Bronchial epithelial cell (primary cell): ENCODE measurements at regions not wholly inside any gene's neighbourhood (a gene's known extent, or its start where the extent isn't known, plus 50 kb on each side); places are given as distances from the start of the nearest gene placed in this dataset.

Experiments used
- DNase-seq: peaks from one replicate; pipeline ENCODE4 v3.0.0-alpha.2; 2010; ENCODE audit warnings: low read depth
- FAIRE-seq: peaks from 2 replicates; lab custom pipeline; 2011; peaks lifted over from hg19 to GRCh38; lab: Jason Lieb, UNC
- H3K27me3 ChIP-seq: 2 replicates; pipeline ENCODE4 v1.5.1; 2011; ENCODE audit warnings: low read length; ENCODE audit not compliant: control insufficient read depth, insufficient read depth
- H3K36me3 ChIP-seq: 2 replicates; pipeline ENCODE4 v1.5.1; 2011; ENCODE audit warnings: low read length; ENCODE audit not compliant: control insufficient read depth, insufficient read depth
- H3K4me3 ChIP-seq: 2 replicates; pipeline ENCODE4 v1.5.1; 2011; ENCODE audit warnings: mild to moderate bottlenecking, low read depth, low read length, control low read depth
- CTCF ChIP-seq: IDR thresholded peaks from 2 replicates; pipeline ENCODE4 v1.5.1; 2011; ENCODE audit warnings: mild to moderate bottlenecking, moderate library complexity, low read length, control low read depth, inconsistent platforms; ENCODE audit not compliant: insufficient read depth, severe bottlenecking

- FAIRE-seq (no peak), DNase-seq (no peak)
- TF ChIP-seq CTCF, result no peak
- Histone ChIP-seq H3K4me3 (no peak overlapping the region), H3K36me3 (no peaks in the 10 kb centered on the region), H3K27me3 (no peaks in the 10 kb centered on the region)
Observed at GRCh38 chr1:5002676-5003075, 348.3 kb downstream of the AJAP1 start.

DNA sequence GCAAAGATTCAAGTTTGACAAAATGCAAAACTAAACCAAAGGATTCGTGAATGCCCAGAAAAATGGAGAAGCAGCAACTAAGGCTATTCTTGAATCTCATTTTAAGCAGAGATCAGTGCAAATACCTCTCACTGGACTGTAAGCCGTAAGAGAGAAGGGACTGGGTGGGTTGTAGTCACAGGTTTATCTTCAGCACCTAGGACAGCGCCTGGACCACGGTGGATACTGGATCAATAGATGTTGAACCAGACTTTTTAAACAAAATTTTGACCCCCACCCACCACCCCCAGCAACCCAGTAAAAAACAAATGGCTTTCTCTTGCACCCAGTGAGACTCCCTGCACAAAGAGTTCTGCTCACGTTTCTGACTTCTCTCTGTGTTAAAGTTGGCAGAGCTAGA is 347.1 kb downstream of the AJAP1 start:
- no peak overlapping the region for H3K4me3 ChIP-seq
- H3K27me3 ChIP-seq, result no peaks in the 10 kb centered on the region
- DNase-seq, result no peak
- FAIRE-seq, result no peak
- no peaks in the 10 kb centered on the region for H3K36me3 ChIP-seq
- no peak for TF ChIP-seq CTCF

GRCh38 chr1:4986306-4986705 is 331.9 kb downstream of the AJAP1 start:
- no peak for FAIRE-seq
- TF ChIP-seq CTCF, result no peak
- H3K4me3 ChIP-seq, result no peak overlapping the region
- DNase-seq, result no peak
- H3K36me3 ChIP-seq, result no peaks in the 10 kb centered on the region
- no peaks in the 10 kb centered on the region for H3K27me3 ChIP-seq

DNA sequence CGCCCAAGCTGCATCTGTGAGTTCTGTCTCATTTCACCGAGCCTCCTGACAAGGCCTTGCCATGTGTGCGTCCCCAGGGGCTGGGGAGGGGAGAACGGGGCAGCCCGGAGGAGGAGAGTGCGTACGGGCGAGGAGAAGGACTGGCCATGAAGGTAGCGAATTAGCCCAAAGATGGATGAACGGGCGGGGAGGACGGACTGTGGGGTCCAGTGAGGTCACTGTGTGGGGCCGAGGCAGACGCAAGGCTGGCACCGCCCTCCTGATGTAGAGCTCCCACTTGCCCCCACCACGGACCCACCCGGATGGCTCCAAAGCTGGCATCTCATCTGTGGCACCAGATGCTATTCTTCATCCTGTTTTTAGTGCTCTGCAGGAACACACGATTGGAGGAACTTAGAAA is 330.4 kb downstream of the AJAP1 start:
- H3K4me3 ChIP-seq, result no peak overlapping the region
- no peak for DNase-seq
- TF ChIP-seq CTCF, result no peak
- FAIRE-seq, result no peak
- no peaks in the 10 kb centered on the region for H3K36me3 ChIP-seq
- no peaks in the 10 kb centered on the region for H3K27me3 ChIP-seq

DNA sequence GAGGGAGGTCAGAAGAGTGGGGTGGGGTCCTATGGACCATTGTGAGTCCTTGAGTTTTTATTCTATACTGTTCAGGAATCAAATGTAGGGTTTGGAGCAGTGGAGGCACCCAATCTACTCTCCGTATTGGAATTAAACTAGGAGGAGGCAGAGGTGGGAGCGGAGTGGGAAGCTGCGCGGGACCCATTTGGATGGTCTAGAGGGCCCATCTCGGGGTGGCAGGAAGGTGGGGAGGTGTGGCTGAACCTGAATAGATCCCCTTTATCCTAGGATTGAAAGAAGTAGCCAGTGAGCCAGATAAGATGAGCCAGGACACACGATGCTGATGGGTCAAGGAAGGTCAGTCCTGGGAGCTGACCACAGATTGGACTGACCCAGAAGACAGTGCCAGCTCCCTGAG is 325.8 kb downstream of the AJAP1 start:
- DNase-seq (no peak), FAIRE-seq (no peak)
- TF ChIP-seq CTCF, result no peak
- H3K4me3 ChIP-seq, result no peak overlapping the region
- H3K36me3 ChIP-seq, result no peaks in the 10 kb centered on the region
- no peaks in the 10 kb centered on the region for H3K27me3 ChIP-seq

GRCh38 chr1:4978660-4979390 is 324.4 kb downstream of the AJAP1 start:
- DNase-seq (no peak), FAIRE-seq (no peak)
- Histone ChIP-seq H3K36me3 (no peaks in the 10 kb centered on the region), H3K4me3 (no peak overlapping the region), H3K27me3 (no peaks in the 10 kb centered on the region)
- no peak for TF ChIP-seq CTCF
